ENCODE measurements at regions not wholly inside any gene's neighbourhood (a gene's known extent, or its start where the extent isn't known, plus 50 kb on each side); places are given as distances from the start of the nearest gene placed in this dataset.

DNA sequence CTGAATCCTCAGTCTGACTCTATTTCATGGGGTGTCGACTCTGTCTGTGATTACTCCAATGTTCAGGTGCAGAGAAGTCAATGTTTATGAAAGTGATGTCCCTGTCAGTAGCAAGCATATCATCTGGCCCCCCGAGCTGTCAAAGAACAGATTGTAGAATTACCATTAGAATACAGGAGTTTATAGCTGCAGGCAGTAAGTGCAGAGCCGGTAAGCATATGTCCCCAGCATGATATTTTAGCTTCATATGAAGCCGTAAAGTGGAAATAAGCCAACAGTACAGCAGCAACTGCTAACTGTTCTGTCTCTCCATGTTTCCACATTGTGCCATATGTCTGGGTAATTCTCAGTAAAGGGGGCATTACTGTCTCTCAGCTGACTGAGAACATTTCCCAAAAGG lies 541.8 kb downstream of the SOX11 start:
- TF ChIP-seq, protein P1, sequence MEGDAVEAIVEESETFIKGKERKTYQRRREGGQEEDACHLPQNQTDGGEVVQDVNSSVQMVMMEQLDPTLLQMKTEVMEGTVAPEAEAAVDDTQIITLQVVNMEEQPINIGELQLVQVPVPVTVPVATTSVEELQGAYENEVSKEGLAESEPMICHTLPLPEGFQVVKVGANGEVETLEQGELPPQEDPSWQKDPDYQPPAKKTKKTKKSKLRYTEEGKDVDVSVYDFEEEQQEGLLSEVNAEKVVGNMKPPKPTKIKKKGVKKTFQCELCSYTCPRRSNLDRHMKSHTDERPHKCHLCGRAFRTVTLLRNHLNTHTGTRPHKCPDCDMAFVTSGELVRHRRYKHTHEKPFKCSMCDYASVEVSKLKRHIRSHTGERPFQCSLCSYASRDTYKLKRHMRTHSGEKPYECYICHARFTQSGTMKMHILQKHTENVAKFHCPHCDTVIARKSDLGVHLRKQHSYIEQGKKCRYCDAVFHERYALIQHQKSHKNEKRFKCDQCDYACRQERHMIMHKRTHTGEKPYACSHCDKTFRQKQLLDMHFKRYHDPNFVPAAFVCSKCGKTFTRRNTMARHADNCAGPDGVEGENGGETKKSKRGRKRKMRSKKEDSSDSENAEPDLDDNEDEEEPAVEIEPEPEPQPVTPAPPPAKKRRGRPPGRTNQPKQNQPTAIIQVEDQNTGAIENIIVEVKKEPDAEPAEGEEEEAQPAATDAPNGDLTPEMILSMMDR (conservative IDR thresholded peaks at IDR 0.05; ENCODE audit: low read depth, low read length): no peak
- TF ChIP-seq EZH2 (IDR thresholded peaks at IDR 0.05; ENCODE audit: low read length, unreplicated experiment) (no peak), EZH2phosphoT487 (IDR thresholded peaks at IDR 0.05; ENCODE audit: borderline replicate concordance, low read length) (no peak)
